ENCODE measurements at regions not wholly inside any gene's neighbourhood (a gene's known extent, or its start where the extent isn't known, plus 50 kb on each side); places are given as distances from the start of the nearest gene placed in this dataset.

DNA sequence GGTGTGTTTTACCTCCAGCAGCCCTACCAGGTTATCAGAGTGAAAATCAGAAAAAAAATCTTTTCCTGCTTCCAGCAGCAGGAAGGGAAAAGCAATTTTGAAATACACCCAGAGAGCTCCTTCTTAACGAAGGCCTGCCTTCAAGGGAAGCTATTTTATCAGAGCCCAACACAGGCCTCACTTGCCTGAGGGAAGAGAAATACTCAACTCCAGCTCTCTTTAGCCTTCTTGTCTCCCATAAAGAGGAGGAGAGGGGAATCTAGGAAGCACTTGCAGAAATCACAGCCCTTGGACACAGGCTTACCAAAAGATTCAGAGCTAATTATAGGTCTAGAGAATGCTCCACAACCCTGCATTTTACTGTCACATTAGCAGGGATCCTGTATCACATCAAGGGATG, 896.1 kb upstream of the CNTNAP5 start:
- TF ChIP-seq CTCF (IDR thresholded peaks at IDR 0.05) (no peak), EP300 (IDR thresholded peaks at IDR 0.05) (no peak), POLR2A (IDR thresholded peaks at IDR 0.05) (no peak)

All from gastroesophageal sphincter (tissue), 3 donors.